Activated CD8-positive, alpha-beta T cell treated with anti-CD3 and anti-CD28 coated beads for 36 hours (primary cell): ENCODE measurements at regions not wholly inside any gene's neighbourhood (a gene's known extent, or its start where the extent isn't known, plus 50 kb on each side); places are given as distances from the start of the nearest gene placed in this dataset.

Source experiments
- ATAC-seq: fragments of 200-7000 bp; cut with Tn5 transposase; one replicate; pipeline ENCODE4 v1.10.0; 2021; ENCODE audit warnings: mild to moderate bottlenecking, moderate library complexity
- CTCF ChIA-PET: fragments of 350-600 bp; sonication (Branson Sonifier 250); formaldehyde crosslinking; loops from one replicate; lab custom pipeline; 2021; ENCODE audit warnings: antibody characterized with exemption; lab: Charles Lee
- POLR2A ChIA-PET: fragments of 350-600 bp; sonication (Branson Sonifier 250); formaldehyde crosslinking; loops from one replicate; lab custom pipeline; 2021; ENCODE audit warnings: antibody characterized with exemption; lab: Charles Lee
- DNase-seq: peaks from one replicate; pipeline ENCODE4 v3.0.0-alpha.2; 2020
- H3K27ac Mint-ChIP-seq: one replicate; pipeline ENCODE4 v1.8.0; 2021; ENCODE audit warnings: mild to moderate bottlenecking, mixed read lengths
- H3K27me3 Mint-ChIP-seq: one replicate; pipeline ENCODE4 v1.8.0; 2021; ENCODE audit warnings: mixed read lengths
- H3K36me3 Mint-ChIP-seq: one replicate; pipeline ENCODE4 v1.8.0; 2021; ENCODE audit warnings: low read depth, mixed read lengths
- H3K4me1 Mint-ChIP-seq: one replicate; pipeline ENCODE4 v1.8.0; 2021; ENCODE audit warnings: low read depth, mixed read lengths
- H3K4me3 Mint-ChIP-seq: one replicate; pipeline ENCODE4 v1.8.0; 2021; ENCODE audit warnings: mild to moderate bottlenecking, moderate library complexity, mixed read lengths
- H3K9me3 Mint-ChIP-seq: one replicate; pipeline ENCODE4 v1.8.0; 2021; ENCODE audit warnings: mixed read lengths
- intact Hi-C: fragments of 100-400 bp; cut with micrococcal nuclease; formaldehyde crosslinking; loops from one replicate; pipeline ENCODE4 v1.10.0; 2022
- TF ChIP-seq, protein P1 (sequence below): fragments of 200-600 bp; IDR thresholded peaks from one replicate; pipeline ENCODE4 v1.8.0; 2022; ENCODE audit warnings: antibody characterized with exemption, mild to moderate bottlenecking

DNA sequence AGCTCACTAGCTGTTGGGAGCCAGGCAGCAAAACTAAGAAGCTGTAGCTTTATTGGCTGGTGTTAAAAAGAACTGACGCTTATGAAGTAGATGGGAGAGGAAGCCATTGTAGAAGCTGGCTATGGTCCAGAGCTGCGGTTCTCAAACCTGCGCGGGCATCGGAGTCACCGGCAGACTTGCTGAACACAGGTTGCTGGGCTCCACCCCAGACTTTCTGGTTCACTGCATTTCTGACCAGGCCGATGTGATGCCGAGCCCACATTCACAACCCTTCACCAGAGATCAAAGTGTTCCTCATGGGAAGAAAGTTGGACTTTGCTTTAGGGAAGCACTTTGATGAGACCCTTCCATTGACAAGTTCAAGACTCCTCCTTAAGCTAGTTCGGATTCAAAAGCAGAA is 231.6 kb downstream of the QKI start:
- TF ChIP-seq, protein P1, sequence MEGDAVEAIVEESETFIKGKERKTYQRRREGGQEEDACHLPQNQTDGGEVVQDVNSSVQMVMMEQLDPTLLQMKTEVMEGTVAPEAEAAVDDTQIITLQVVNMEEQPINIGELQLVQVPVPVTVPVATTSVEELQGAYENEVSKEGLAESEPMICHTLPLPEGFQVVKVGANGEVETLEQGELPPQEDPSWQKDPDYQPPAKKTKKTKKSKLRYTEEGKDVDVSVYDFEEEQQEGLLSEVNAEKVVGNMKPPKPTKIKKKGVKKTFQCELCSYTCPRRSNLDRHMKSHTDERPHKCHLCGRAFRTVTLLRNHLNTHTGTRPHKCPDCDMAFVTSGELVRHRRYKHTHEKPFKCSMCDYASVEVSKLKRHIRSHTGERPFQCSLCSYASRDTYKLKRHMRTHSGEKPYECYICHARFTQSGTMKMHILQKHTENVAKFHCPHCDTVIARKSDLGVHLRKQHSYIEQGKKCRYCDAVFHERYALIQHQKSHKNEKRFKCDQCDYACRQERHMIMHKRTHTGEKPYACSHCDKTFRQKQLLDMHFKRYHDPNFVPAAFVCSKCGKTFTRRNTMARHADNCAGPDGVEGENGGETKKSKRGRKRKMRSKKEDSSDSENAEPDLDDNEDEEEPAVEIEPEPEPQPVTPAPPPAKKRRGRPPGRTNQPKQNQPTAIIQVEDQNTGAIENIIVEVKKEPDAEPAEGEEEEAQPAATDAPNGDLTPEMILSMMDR: no peak
- intact Hi-C loops: no loop called here
- H3K36me3 Mint-ChIP-seq: no peaks in the 10 kb centered on the region
- CTCF ChIA-PET: no interaction called here
- no peaks in the 10 kb centered on the region for H3K4me1 Mint-ChIP-seq
- H3K27me3 Mint-ChIP-seq: peaks cover 2% of the 10 kb centered on the region
- POLR2A ChIA-PET: no interaction called here
- no peak overlapping the region for H3K4me3 Mint-ChIP-seq
- H3K27ac Mint-ChIP-seq: no peak overlapping the region
- no peaks in the 10 kb centered on the region for H3K9me3 Mint-ChIP-seq
- no peak for DNase-seq
- no peak for ATAC-seq

DNA sequence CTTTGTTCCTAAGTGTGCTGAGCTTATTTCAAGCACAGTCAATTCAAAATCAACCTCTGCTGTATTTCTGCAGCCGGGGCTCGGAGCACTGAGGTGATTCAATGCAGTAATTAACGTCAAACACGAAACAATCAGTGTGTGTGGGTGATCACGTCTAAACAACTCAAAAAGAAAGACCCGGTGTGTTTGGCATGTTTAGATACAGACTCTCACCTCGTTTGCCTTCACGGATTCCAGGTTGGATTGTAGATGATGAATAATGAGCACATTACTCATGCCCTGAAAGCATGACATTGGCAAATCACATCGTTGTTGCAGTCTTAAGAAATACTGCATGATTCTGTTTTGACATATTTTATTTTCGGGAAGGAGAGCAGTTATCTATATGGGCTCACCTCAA is 231.0 kb downstream of the QKI start:
- intact Hi-C loops: no loop called here
- ChIA-PET CTCF (no interaction called here), POLR2A (no interaction called here)
- Mint-ChIP-seq H3K4me3 (no peak overlapping the region), H3K4me1 (no peaks in the 10 kb centered on the region), H3K27ac (no peak overlapping the region), H3K27me3 (peaks cover 2% of the 10 kb centered on the region), H3K36me3 (no peaks in the 10 kb centered on the region), H3K9me3 (no peaks in the 10 kb centered on the region)
- no peak for ATAC-seq
- TF ChIP-seq, protein P1: no peak
- no peak for DNase-seq

DNA sequence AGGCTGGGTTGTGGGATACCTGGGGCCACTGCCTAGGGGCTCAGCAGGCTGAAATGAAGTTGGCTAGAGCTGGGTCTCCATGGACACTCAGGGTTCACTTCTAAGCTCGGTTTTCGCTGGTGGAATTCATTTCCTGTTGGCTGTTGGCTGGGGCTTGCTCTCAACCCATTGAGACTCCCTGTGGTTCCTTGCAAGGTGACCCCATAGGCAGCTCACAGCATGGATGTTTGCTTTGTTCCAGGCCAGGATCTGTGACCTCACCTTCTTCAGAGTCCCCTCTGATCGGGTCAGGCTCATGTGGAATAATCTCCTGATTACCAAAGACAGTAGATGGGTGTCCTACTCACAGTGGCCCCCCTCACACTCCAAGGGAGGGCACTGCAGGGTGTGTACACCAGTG is 229.3 kb downstream of the QKI start:
- POLR2A ChIA-PET: no interaction called here
- CTCF ChIA-PET: no interaction called here
- Mint-ChIP-seq H3K27me3 (no peaks in the 10 kb centered on the region), H3K4me3 (no peak overlapping the region), H3K36me3 (no peaks in the 10 kb centered on the region), H3K4me1 (no peaks in the 10 kb centered on the region), H3K27ac (no peak overlapping the region), H3K9me3 (no peaks in the 10 kb centered on the region)
- ATAC-seq (no peak), DNase-seq (no peak)
- intact Hi-C loops: no loop called here
- TF ChIP-seq, protein P1: no peak

DNA sequence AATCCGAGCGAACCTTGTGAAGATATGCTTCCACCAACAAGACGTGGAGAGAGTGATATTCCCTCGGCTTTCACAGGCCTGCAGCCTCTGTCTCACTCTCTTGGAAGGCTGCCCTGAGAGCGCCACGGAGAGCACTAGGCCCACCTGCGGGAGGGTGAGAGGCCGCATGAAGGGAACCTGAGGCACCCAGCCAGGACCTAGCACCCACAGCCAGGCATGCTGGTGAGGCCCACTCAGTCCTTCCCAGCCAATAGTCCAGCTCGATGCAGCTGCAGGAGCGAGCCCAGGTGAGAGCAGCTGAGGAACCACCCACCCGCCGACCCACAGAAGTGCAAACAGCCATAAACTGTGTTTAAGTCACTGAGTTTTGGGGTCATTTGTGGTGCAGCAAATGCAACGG is 227.2 kb downstream of the QKI start:
- Mint-ChIP-seq H3K9me3 (no peaks in the 10 kb centered on the region), H3K27me3 (no peaks in the 10 kb centered on the region), H3K36me3 (no peaks in the 10 kb centered on the region), H3K27ac (no peak overlapping the region), H3K4me3 (no peak overlapping the region), H3K4me1 (no peaks in the 10 kb centered on the region)
- TF ChIP-seq, protein P1: no peak
- POLR2A ChIA-PET: no interaction called here
- CTCF ChIA-PET: no interaction called here
- no peak for ATAC-seq
- intact Hi-C loops: no loop called here
- DNase-seq: no peak

DNA sequence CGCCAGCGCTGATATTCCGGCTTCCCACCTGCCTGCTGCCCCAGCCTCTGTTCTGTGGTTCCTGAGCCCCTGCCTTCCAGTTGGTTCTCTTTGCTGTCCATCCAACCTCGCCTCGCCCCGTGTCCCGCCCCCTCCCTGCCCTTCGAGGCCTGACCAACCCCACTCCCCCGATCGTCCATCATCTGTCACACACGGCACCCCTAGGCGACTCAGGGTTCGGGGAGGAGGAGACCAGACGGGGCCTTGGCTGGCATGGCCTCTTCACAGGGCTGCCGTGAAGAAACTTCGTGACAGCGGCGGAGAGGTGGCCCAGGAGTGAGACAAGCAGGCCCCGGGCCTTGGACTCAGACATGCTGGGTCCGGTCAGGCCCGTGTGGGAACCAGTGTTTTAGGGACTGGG is 226.1 kb downstream of the QKI start:
- TF ChIP-seq, protein P1: no peak
- no peak for ATAC-seq
- Mint-ChIP-seq H3K4me3 (no peak overlapping the region), H3K9me3 (no peaks in the 10 kb centered on the region), H3K4me1 (no peaks in the 10 kb centered on the region), H3K27ac (no peak overlapping the region), H3K36me3 (no peaks in the 10 kb centered on the region), H3K27me3 (no peaks in the 10 kb centered on the region)
- intact Hi-C loops: no loop called here
- DNase-seq: no peak
- POLR2A ChIA-PET: no interaction called here
- CTCF ChIA-PET: no interaction called here
